H9 (cell line): ENCODE measurements at regions not wholly inside any gene's neighbourhood (a gene's known extent, or its start where the extent isn't known, plus 50 kb on each side); places are given as distances from the start of the nearest gene placed in this dataset.

ENCODE experiments used
- DNase-seq: peaks from one replicate; pipeline ENCODE4 v3.0.0-alpha.2; 2017
- H2AFZ ChIP-seq: one replicate; pipeline ENCODE4 v1.6.1; 2013; ENCODE audit warnings: mild to moderate bottlenecking, low read length, control low read depth, moderate library complexity
- H2AK5ac ChIP-seq: 2 replicates; pipeline ENCODE4 v1.6.1; 2013; ENCODE audit warnings: low read length, control low read depth, mixed read lengths; ENCODE audit not compliant: insufficient read length
- H2BK120ac ChIP-seq: one replicate; pipeline ENCODE4 v1.6.1; 2013; ENCODE audit warnings: low read depth, mild to moderate bottlenecking, low read length, control low read depth, inconsistent platforms; ENCODE audit not compliant: poor library complexity, severe bottlenecking
- H2BK12ac ChIP-seq: 2 replicates; pipeline ENCODE4 v1.6.1; 2013; ENCODE audit warnings: low read length, control low read depth, mixed read lengths, low read depth; ENCODE audit not compliant: insufficient read length
- H2BK15ac ChIP-seq: 2 replicates; pipeline ENCODE4 v1.6.1; 2013; ENCODE audit warnings: low read depth, low read length, control low read depth
- H2BK20ac ChIP-seq: one replicate; pipeline ENCODE4 v1.6.1; 2013; ENCODE audit warnings: low read depth, mild to moderate bottlenecking, low read length, control low read depth, inconsistent platforms; ENCODE audit not compliant: poor library complexity, severe bottlenecking
- H2BK5ac ChIP-seq: 2 replicates; pipeline ENCODE4 v1.6.1; 2013; ENCODE audit warnings: low read length, control low read depth, mixed read lengths; ENCODE audit not compliant: insufficient read length
- H3K14ac ChIP-seq: 2 replicates; pipeline ENCODE4 v1.6.1; 2013; ENCODE audit warnings: low read length, control low read depth; ENCODE audit not compliant: insufficient read depth
- H3K18ac ChIP-seq: 2 replicates; pipeline ENCODE4 v1.6.1; 2013; ENCODE audit warnings: low read depth, mild to moderate bottlenecking, mixed read lengths, low read length, control low read depth; ENCODE audit not compliant: insufficient read length
- H3K23ac ChIP-seq: 2 replicates; pipeline ENCODE4 v1.6.1; 2013; ENCODE audit warnings: low read length, control low read depth, mixed read lengths, low read depth; ENCODE audit not compliant: insufficient read length
- H3K23me2 ChIP-seq: 2 replicates; pipeline ENCODE4 v1.6.1; 2013; ENCODE audit warnings: low read depth, mild to moderate bottlenecking, mixed read lengths, low read length, control low read depth; ENCODE audit not compliant: insufficient read length, poor library complexity, severe bottlenecking
- H3K27ac ChIP-seq: 2 replicates; pipeline ENCODE4 v1.5.1; 2013; ENCODE audit warnings: low read length, control low read depth, mixed read lengths, low read depth; ENCODE audit not compliant: insufficient read length
- H3K27me3 ChIP-seq: 2 replicates; pipeline ENCODE4 v1.6.1; 2013; ENCODE audit warnings: low read length, control low read depth, inconsistent platforms; ENCODE audit not compliant: insufficient read depth
- H3K4ac ChIP-seq: 2 replicates; pipeline ENCODE4 v1.6.1; 2013; ENCODE audit warnings: low read depth, mild to moderate bottlenecking, control low read depth, inconsistent platforms, low read length, moderate library complexity
- H3K4me1 ChIP-seq: 2 replicates; pipeline ENCODE4 v1.6.1; 2013; ENCODE audit warnings: low read length, control low read depth, inconsistent platforms; ENCODE audit not compliant: insufficient read depth
- H3K4me2 ChIP-seq: 2 replicates; pipeline ENCODE4 v1.6.1; 2013; ENCODE audit warnings: low read length, control low read depth, mixed read lengths; ENCODE audit not compliant: insufficient read length, insufficient read depth
- H3K56ac ChIP-seq: 2 replicates; pipeline ENCODE4 v1.6.1; 2013; ENCODE audit warnings: low read depth, mild to moderate bottlenecking, mixed read lengths, low read length, control low read depth; ENCODE audit not compliant: insufficient read length
- H3K79me1 ChIP-seq: 2 replicates; pipeline ENCODE4 v1.6.1; 2013; ENCODE audit warnings: low read depth, mild to moderate bottlenecking, moderate library complexity, low read length, control low read depth, inconsistent platforms; ENCODE audit not compliant: insufficient read depth, poor library complexity, severe bottlenecking
- H3K79me2 ChIP-seq: 2 replicates; pipeline ENCODE4 v1.6.1; 2013; ENCODE audit warnings: low read length, control low read depth, inconsistent platforms; ENCODE audit not compliant: insufficient read depth
- H3K9ac ChIP-seq: 2 replicates; pipeline ENCODE4 v1.6.1; 2013; ENCODE audit warnings: low read length, control low read depth, mixed read lengths; ENCODE audit not compliant: insufficient read length; ENCODE audit errors: extremely low read depth
- H3K9me3 ChIP-seq: one replicate; pipeline ENCODE4 v1.6.1; 2013; ENCODE audit warnings: low read depth, low read length, inconsistent platforms; ENCODE audit not compliant: control insufficient read depth
- H3T11ph ChIP-seq: one replicate; pipeline ENCODE4 v1.6.1; 2013; ENCODE audit warnings: mild to moderate bottlenecking, low read length, control low read depth, inconsistent platforms
- H4K20me1 ChIP-seq: one replicate; pipeline ENCODE4 v1.6.1; 2013; ENCODE audit not compliant: control insufficient read depth, insufficient read length, insufficient read depth
- H4K5ac ChIP-seq: 2 replicates; pipeline ENCODE4 v1.6.1; 2013; ENCODE audit warnings: low read depth, mild to moderate bottlenecking, mixed read lengths, low read length, control low read depth; ENCODE audit not compliant: insufficient read length
- H4K8ac ChIP-seq: replicated peaks from 2 replicates; pipeline ENCODE4 v1.6.1; 2013; ENCODE audit warnings: low read length, control low read depth, mixed read lengths, low read depth; ENCODE audit not compliant: insufficient read length
- H4K91ac ChIP-seq: 2 replicates; pipeline ENCODE4 v1.6.1; 2013; ENCODE audit warnings: low read depth, mild to moderate bottlenecking, moderate library complexity, mixed read lengths, low read length, control low read depth; ENCODE audit not compliant: insufficient read length
- H3K27ac Mint-ChIP-seq, 3 experiments: 2 replicates in 2 of 3; 3 replicates in 1 of 3; pipeline ENCODE4 v1.8.0; 2020 to 2021; ENCODE audit warnings: mixed read lengths in 3 of 3, mild to moderate bottlenecking in 1 of 3, moderate library complexity in 1 of 3
- H3K27me3 Mint-ChIP-seq: 2 replicates; pipeline ENCODE4 v1.8.0; 2021; ENCODE audit warnings: low read depth, mild to moderate bottlenecking, moderate library complexity, mixed read lengths
- H3K36me3 Mint-ChIP-seq, 3 experiments: 2 replicates in 2 of 3; 3 replicates in 1 of 3; pipeline ENCODE4 v1.8.0; 2020 to 2021; ENCODE audit warnings: low read depth in 3 of 3, mixed read lengths in 3 of 3; ENCODE audit not compliant: insufficient read depth in 1 of 3
- H3K4me1 Mint-ChIP-seq, 2 experiments: 2 replicates each; pipeline ENCODE4 v1.8.0; 2020; ENCODE audit warnings: mixed read lengths in 2 of 2
- H3K4me3 Mint-ChIP-seq, 2 experiments: 2 replicates in 1 of 2; 3 replicates in 1 of 2; pipeline ENCODE4 v1.8.0; 2020 to 2021; ENCODE audit warnings: mild to moderate bottlenecking in 2 of 2, mixed read lengths in 2 of 2, moderate library complexity in 1 of 2
- H3K9me3 Mint-ChIP-seq, 2 experiments: 2 replicates in 1 of 2; 3 replicates in 1 of 2; pipeline ENCODE4 v1.8.0; 2020; ENCODE audit warnings: mild to moderate bottlenecking in 2 of 2, mixed read lengths in 2 of 2, moderate library complexity in 1 of 2
- CTCF ChIP-seq: fragments of 200-600 bp; sonication (generic); conservative IDR thresholded peaks from 3 replicates; pipeline ENCODE4 v1.8.0; 2021; ENCODE audit warnings: antibody characterized with exemption, mild to moderate bottlenecking
- WGBS: extraction: QIAGEN DNeasy Blood & Tissue Kit; methylation state at CpG from one replicate; pipeline ENCODE4 v1.1.7; 2013; ENCODE audit warnings: missing lambda C conversion rate, low lambda C conversion rate, mixed read lengths; ENCODE audit not compliant: insufficient read length; ENCODE audit errors: extremely low coverage; 5-methylcytosine and 5-hydroxymethylcytosine counted together

GRCh38 chr18:47484068-47484467 is 232.6 kb upstream of the SKOR2 start:
- no peak overlapping the region for H3K4me2 ChIP-seq
- no peaks in the 10 kb centered on the region for H3K23me2 ChIP-seq
- no peaks in the 10 kb centered on the region; a peak in 1 of 5 replicates for H3K9me3 Mint-ChIP-seq
- H4K20me1 ChIP-seq, result no peaks in the 10 kb centered on the region
- no peak overlapping the region for H4K91ac ChIP-seq
- WGBS, result no CpG with 5 or more reads among the region's 2 CpGs
- no peak overlapping the region for H3K56ac ChIP-seq
- no peak for TF ChIP-seq CTCF
- H3K4me1 ChIP-seq, result 0 out of 2 replicates have a peak, but pooled peaks cover 3% of the 10 kb centered on the region
- H3K4me3 Mint-ChIP-seq, result no peak overlapping the region
- no peak overlapping the region for H2BK5ac ChIP-seq
- H2BK20ac ChIP-seq, result no peak overlapping the region
- H3K9ac ChIP-seq, result no peak overlapping the region
- no peak overlapping the region for H4K5ac ChIP-seq
- H2BK15ac ChIP-seq, result no peak overlapping the region
- H3K4me1 Mint-ChIP-seq, result peaks cover 9 to 12% of the 10 kb centered on the region in 2 experiments; a peak in 3 of 4 replicates
- no peak overlapping the region for H3K27ac ChIP-seq
- no peaks in the 10 kb centered on the region for H3K9me3 ChIP-seq
- H2AFZ ChIP-seq, result no peak overlapping the region
- H3K18ac ChIP-seq, result no peak overlapping the region
- no peaks in the 10 kb centered on the region for H3K36me3 Mint-ChIP-seq
- H3K23ac ChIP-seq, result no peak overlapping the region
- no peak overlapping the region for H3K4ac ChIP-seq
- H3K79me1 ChIP-seq, result no peaks in the 10 kb centered on the region
- H2BK120ac ChIP-seq, result no peak overlapping the region
- no peak overlapping the region for H4K8ac ChIP-seq
- no peaks in the 10 kb centered on the region for H3K27me3 ChIP-seq
- no peak for DNase-seq
- no peak overlapping the region for H2AK5ac ChIP-seq
- H3K27ac Mint-ChIP-seq, result 0 out of 7 replicates have a peak overlapping the region, but pooled peaks of 1 of the 3 experiments have one; percentile 17
- H3K79me2 ChIP-seq, result no peaks in the 10 kb centered on the region
- no peak overlapping the region for H3K14ac ChIP-seq
- H3K27me3 Mint-ChIP-seq, result peaks cover 3% of the 10 kb centered on the region
- H3T11ph ChIP-seq, result no peak overlapping the region
- H2BK12ac ChIP-seq, result no peak overlapping the region
